ENCODE measurements at regions not wholly inside any gene's neighbourhood (a gene's known extent, or its start where the extent isn't known, plus 50 kb on each side); places are given as distances from the start of the nearest gene placed in this dataset.

DNA sequence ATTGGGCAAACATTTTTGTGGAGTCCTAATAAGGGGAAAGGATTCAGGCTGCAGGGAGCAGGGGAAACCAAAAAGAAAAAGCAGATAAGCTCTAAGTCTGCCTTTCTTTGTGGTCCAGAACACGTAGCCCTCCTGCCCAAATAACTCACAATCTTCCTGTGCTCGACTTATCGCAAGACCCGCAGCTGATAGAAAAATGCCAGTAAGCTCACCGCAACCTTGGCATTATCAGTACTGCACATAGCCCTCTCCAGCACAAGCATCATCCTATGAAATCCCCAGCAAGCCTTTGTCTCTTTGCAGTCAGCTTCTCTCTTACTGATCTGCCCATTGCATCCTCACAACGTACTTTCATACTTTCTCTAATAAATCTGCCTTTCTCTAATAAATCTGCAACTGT lies 202.4 kb upstream of the HNRNPA3 start:
- Histone ChIP-seq H3K4me3 (ENCODE audit: low read depth, low read length) (no peak overlapping the region), H3K27me3 (ENCODE audit: control insufficient read depth, insufficient read depth, low read length) (no peaks in the 10 kb centered on the region), H3K36me3 (ENCODE audit: control insufficient read depth, insufficient read depth, low read length) (no peaks in the 10 kb centered on the region)
- TF ChIP-seq, protein P1, sequence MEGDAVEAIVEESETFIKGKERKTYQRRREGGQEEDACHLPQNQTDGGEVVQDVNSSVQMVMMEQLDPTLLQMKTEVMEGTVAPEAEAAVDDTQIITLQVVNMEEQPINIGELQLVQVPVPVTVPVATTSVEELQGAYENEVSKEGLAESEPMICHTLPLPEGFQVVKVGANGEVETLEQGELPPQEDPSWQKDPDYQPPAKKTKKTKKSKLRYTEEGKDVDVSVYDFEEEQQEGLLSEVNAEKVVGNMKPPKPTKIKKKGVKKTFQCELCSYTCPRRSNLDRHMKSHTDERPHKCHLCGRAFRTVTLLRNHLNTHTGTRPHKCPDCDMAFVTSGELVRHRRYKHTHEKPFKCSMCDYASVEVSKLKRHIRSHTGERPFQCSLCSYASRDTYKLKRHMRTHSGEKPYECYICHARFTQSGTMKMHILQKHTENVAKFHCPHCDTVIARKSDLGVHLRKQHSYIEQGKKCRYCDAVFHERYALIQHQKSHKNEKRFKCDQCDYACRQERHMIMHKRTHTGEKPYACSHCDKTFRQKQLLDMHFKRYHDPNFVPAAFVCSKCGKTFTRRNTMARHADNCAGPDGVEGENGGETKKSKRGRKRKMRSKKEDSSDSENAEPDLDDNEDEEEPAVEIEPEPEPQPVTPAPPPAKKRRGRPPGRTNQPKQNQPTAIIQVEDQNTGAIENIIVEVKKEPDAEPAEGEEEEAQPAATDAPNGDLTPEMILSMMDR (IDR thresholded peaks at IDR 0.05; ENCODE audit: insufficient read depth, low read length, poor library complexity, severe bottlenecking) = no peak
- DNase-seq (ENCODE audit: low read depth) = no peak

DNA sequence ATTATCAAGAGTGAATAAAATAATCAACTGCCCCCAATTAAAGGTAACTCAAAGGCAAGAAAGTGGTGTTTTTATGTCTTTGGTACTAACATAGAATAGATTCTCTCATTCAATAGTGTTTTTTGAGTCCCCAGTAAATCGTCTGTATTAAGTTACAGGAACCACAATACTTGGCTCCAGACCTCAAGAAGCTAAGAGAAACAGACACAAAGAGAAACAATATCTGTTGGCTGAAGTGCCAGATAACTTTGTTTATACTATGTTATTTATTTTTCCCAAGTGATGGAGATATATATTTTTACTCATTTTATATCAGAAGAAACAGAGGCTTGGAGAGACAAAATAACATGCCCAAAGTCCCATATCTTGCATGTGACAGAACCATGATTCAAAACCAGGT lies 201.7 kb upstream of the HNRNPA3 start:
- no peak for DNase-seq (ENCODE audit: low read depth)
- Histone ChIP-seq H3K27me3 (ENCODE audit: control insufficient read depth, insufficient read depth, low read length) (no peaks in the 10 kb centered on the region), H3K4me3 (ENCODE audit: low read depth, low read length) (no peak overlapping the region), H3K36me3 (ENCODE audit: control insufficient read depth, insufficient read depth, low read length) (no peaks in the 10 kb centered on the region)
- TF ChIP-seq, protein P1 (IDR thresholded peaks at IDR 0.05; ENCODE audit: insufficient read depth, low read length, poor library complexity, severe bottlenecking) = no peak

DNA sequence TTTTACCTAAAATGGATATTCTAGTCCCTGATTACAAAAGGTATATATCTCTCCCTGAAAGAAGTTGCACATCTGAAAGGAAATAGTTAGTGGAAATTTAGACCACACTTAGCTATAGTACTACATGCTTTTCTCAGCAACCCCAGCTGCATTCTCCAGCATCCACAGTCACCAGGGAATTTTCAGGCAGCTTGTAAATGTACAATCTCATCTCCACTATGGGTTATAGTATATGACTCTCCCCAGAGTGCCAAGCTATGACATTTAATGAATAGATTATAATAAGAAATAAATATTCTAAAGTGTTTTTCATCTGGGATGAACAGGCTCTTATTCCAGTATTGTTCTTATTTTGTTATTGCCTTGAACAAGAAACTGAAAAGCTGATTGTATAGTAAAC lies 197.6 kb upstream of the HNRNPA3 start:
- H3K4me3 ChIP-seq (ENCODE audit: low read depth, low read length) = no peak overlapping the region
- TF ChIP-seq, protein P1 (IDR thresholded peaks at IDR 0.05; ENCODE audit: insufficient read depth, low read length, poor library complexity, severe bottlenecking) = no peak
- H3K36me3 ChIP-seq (ENCODE audit: control insufficient read depth, insufficient read depth, low read length) = no peaks in the 10 kb centered on the region
- DNase-seq (ENCODE audit: low read depth) = no peak
- H3K27me3 ChIP-seq (ENCODE audit: control insufficient read depth, insufficient read depth, low read length) = peaks cover under 1% of the 10 kb centered on the region

DNA sequence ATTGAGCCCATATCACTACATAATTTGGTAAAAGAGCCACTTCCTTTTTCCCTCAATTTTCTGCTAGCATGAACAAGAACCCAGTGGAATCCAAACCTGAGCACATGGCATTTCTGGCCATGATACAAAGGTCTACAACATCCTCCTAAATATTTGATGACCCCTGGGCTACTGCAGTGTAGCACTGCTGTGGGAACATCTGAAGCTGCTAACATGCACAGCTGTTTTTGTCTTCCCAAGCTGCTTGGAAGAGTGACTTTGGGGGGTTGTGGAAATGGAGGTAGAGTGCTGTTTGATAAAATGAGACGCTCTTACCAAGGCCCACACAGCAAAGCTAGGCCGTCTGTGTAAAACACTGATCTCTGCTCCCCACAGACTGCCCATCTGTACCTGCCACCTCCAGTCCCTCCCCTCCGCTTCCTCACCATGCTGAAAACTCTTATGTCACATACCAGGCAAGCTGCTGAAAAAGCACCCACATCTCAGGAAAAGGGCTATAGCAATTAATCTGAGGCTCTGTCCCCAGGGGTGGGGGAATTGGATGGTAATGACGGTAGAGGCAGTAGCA lies 197.2 kb upstream of the HNRNPA3 start:
- DNase-seq (ENCODE audit: low read depth) = no peak
- H3K4me3 ChIP-seq (ENCODE audit: low read depth, low read length) = no peak overlapping the region
- H3K36me3 ChIP-seq (ENCODE audit: control insufficient read depth, insufficient read depth, low read length) = no peaks in the 10 kb centered on the region
- H3K27me3 ChIP-seq (ENCODE audit: control insufficient read depth, insufficient read depth, low read length) = peaks cover 2% of the 10 kb centered on the region
- TF ChIP-seq, protein P1 (IDR thresholded peaks at IDR 0.05; ENCODE audit: insufficient read depth, low read length, poor library complexity, severe bottlenecking) = no peak

DNA sequence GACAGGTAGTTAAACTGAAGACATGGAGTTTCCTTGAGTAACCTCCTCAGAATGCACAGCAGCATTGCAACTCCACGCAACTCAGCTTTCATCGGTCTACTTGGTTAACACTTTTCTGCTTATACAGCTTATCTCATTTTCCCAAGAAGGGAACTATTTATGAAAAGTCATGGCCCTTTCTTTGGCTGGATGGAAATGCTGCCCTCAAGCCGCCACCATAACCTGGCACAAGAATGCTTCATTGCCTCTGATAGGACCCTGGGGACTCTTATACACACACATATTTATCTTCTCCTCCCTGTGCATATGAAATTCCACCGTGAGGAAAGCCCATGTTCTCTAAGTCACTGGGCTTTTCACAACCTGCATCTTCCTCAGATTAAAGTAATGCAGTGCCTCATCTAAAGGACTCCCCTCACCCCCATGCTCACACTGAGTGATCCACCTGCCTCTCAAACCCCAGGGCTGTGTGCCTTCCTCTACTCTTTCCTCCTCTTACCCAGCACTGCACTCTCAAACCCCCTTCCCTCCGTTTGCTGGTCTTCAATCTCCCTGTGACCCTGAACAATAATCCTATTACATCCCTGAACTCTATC lies 192.0 kb upstream of the HNRNPA3 start:
- no peaks in the 10 kb centered on the region for H3K36me3 ChIP-seq (ENCODE audit: control insufficient read depth, insufficient read depth, low read length)
- no peak overlapping the region for H3K4me3 ChIP-seq (ENCODE audit: low read depth, low read length)
- TF ChIP-seq, protein P1 (IDR thresholded peaks at IDR 0.05; ENCODE audit: insufficient read depth, low read length, poor library complexity, severe bottlenecking) = no peak
- H3K27me3 ChIP-seq (ENCODE audit: control insufficient read depth, insufficient read depth, low read length) = peaks cover 2% of the 10 kb centered on the region
- no peak for DNase-seq (ENCODE audit: low read depth)
